ENCODE measurements at regions not wholly inside any gene's neighbourhood (a gene's known extent, or its start where the extent isn't known, plus 50 kb on each side); places are given as distances from the start of the nearest gene placed in this dataset.

DNA sequence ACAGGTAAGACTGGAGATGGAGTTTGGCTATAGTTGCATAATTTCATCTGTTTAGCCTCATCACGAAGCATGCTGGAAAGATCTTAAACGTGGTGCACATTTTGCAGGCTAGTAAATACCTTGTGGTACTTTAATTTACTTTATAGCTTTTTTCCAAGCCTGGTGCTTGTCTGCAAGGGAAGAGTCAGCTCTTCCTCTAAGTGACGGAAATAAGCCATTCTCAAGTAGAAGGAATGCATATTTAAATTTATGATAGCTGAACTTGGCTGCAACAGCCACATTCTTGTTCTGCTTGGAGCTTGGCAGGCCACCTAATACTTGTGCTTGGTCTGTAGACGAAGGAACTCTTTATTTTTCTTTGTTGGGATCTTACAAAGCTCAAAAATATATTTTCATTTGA lies 188.0 kb upstream of the PIK3R1 start:
- no peak for TF ChIP-seq POLR2A (IDR thresholded peaks at IDR 0.05)
- TF ChIP-seq, protein P1, sequence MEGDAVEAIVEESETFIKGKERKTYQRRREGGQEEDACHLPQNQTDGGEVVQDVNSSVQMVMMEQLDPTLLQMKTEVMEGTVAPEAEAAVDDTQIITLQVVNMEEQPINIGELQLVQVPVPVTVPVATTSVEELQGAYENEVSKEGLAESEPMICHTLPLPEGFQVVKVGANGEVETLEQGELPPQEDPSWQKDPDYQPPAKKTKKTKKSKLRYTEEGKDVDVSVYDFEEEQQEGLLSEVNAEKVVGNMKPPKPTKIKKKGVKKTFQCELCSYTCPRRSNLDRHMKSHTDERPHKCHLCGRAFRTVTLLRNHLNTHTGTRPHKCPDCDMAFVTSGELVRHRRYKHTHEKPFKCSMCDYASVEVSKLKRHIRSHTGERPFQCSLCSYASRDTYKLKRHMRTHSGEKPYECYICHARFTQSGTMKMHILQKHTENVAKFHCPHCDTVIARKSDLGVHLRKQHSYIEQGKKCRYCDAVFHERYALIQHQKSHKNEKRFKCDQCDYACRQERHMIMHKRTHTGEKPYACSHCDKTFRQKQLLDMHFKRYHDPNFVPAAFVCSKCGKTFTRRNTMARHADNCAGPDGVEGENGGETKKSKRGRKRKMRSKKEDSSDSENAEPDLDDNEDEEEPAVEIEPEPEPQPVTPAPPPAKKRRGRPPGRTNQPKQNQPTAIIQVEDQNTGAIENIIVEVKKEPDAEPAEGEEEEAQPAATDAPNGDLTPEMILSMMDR (IDR thresholded peaks at IDR 0.05) = no peak

Data from vagina (tissue), 2 donors.